ENCODE measurements at regions not wholly inside any gene's neighbourhood (a gene's known extent, or its start where the extent isn't known, plus 50 kb on each side); places are given as distances from the start of the nearest gene placed in this dataset.

DNA sequence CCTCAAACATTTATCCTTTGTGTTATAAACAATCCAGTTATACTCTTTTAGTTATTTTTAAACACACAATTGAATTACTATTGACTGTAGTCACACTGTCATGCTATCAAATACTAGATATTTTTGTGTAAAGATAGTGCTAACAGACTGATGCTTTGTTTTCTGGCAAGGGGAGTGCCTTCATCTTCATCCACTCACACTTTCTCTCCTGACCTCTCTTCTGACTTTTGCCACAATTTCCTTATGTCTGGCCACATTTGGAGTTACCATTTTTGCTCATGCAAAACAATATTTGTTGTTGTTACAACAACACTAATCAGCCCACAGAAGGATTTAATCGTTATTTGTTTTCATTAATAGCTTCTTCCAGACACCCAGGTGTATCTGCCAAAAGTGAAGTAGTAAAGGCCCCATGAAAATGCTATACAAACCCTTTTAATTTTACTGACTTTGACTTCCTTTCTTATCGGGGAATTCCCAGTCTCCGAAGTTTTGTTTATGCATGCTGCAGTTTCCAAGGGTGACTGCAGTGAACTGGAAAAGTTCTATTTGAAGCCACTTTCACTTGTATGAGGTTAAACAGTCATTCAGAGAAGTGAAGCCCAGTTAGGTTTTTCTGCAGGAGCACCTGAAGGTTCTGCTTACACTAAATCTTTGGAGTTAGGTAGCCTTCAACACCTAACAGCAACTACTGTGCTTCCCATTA is 66.1 kb upstream of the FRY start:
- no peak for TF ChIP-seq EZH2 (IDR thresholded peaks at IDR 0.05; ENCODE audit: low read depth)
- TF ChIP-seq, protein P1, sequence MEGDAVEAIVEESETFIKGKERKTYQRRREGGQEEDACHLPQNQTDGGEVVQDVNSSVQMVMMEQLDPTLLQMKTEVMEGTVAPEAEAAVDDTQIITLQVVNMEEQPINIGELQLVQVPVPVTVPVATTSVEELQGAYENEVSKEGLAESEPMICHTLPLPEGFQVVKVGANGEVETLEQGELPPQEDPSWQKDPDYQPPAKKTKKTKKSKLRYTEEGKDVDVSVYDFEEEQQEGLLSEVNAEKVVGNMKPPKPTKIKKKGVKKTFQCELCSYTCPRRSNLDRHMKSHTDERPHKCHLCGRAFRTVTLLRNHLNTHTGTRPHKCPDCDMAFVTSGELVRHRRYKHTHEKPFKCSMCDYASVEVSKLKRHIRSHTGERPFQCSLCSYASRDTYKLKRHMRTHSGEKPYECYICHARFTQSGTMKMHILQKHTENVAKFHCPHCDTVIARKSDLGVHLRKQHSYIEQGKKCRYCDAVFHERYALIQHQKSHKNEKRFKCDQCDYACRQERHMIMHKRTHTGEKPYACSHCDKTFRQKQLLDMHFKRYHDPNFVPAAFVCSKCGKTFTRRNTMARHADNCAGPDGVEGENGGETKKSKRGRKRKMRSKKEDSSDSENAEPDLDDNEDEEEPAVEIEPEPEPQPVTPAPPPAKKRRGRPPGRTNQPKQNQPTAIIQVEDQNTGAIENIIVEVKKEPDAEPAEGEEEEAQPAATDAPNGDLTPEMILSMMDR (conservative IDR thresholded peaks at IDR 0.05): no peak
- intact Hi-C loops (cut with micrococcal nuclease; ENCODE audit: unreplicated experiment): no loop called here
- Histone ChIP-seq H3K4me2 (peak overlapping the region; percentile 37), H2AFZ (0 out of 2 replicates have a peak overlapping the region, but pooled peaks have one; percentile 29), H3K27ac (no peak overlapping the region), H3K9me2 (ENCODE audit: insufficient read depth) (no peaks in the 10 kb centered on the region), H3K4me3 (no peak overlapping the region), H3K27me3 (ENCODE audit: insufficient read depth, low read depth) (no peaks in the 10 kb centered on the region), H4K20me1 (ENCODE audit: insufficient read depth) (no peaks in the 10 kb centered on the region), H3K36me3 (ENCODE audit: low read depth) (no peaks in the 10 kb centered on the region), H3F3A (ENCODE audit: insufficient read depth, low read depth) (no peaks in the 10 kb centered on the region), H3K9me3 (ENCODE audit: insufficient read depth, low read depth) (no peaks in the 10 kb centered on the region), H3K79me2 (ENCODE audit: low read depth) (no peaks in the 10 kb centered on the region), H3K4me1 (replicated peaks; ENCODE audit: insufficient read depth) (0 out of 2 replicates have a peak, but pooled peaks cover 5% of the 10 kb centered on the region)
- BruUV-seq (replicated peaks): no TSS peak
- ChIA-PET CTCF (no interaction called here), POLR2A (ENCODE audit: unreplicated experiment) (no interaction called here)
- DNase-seq: peak in 1 of 2 experiments; percentile 52

DNA sequence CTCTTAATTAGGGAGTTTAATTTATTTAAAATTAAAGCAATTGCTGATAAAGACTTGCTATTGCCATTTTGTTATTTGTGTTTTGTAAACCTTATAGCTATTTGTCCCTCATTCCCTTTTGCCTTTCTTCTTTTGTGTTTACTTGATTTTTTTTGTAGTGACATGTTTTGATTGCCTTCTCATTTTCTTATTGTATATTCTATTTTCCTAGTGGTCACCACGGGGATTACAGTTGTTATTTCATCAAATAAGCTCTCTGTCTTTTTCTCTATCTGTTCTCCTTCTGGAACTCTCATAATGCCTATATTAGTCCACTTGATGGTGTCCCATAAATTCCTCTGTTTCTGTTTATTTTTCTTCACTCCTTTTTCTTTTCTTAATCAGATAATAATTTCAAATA is 64.4 kb upstream of the FRY start:
- Histone ChIP-seq H4K20me1 (ENCODE audit: insufficient read depth) (no peaks in the 10 kb centered on the region), H3K36me3 (ENCODE audit: low read depth) (no peaks in the 10 kb centered on the region), H2AFZ (no peak overlapping the region), H3F3A (ENCODE audit: insufficient read depth, low read depth) (no peaks in the 10 kb centered on the region), H3K79me2 (ENCODE audit: low read depth) (no peaks in the 10 kb centered on the region), H3K9me2 (ENCODE audit: insufficient read depth) (no peaks in the 10 kb centered on the region), H3K4me2 (no peak overlapping the region), H3K9me3 (ENCODE audit: insufficient read depth, low read depth) (no peaks in the 10 kb centered on the region), H3K27me3 (ENCODE audit: insufficient read depth, low read depth) (no peaks in the 10 kb centered on the region), H3K4me3 (no peak overlapping the region), H3K27ac (no peak overlapping the region), H3K4me1 (replicated peaks; ENCODE audit: insufficient read depth) (0 out of 2 replicates have a peak, but pooled peaks cover 5% of the 10 kb centered on the region)
- BruUV-seq (replicated peaks): no TSS peak
- intact Hi-C loops (cut with micrococcal nuclease; ENCODE audit: unreplicated experiment): no loop called here
- ChIA-PET POLR2A (ENCODE audit: unreplicated experiment) (interaction anchor here (0.6 to 0.7 kb wide), 2 partner anchors 36 to 844 kb away, joined by 3 to 6 read pairs; no protein-coding TSS in a partner anchor), CTCF (interaction anchor here (0.6 to 1.1 kb wide), 3 partner anchors 14 to 347 kb away, joined by 3 read pairs; no protein-coding TSS in a partner anchor)
- TF ChIP-seq EZH2 (IDR thresholded peaks at IDR 0.05; ENCODE audit: low read depth): no peak
- TF ChIP-seq, protein P1 (conservative IDR thresholded peaks at IDR 0.05): peak; percentile 62
- no peak for DNase-seq

DNA sequence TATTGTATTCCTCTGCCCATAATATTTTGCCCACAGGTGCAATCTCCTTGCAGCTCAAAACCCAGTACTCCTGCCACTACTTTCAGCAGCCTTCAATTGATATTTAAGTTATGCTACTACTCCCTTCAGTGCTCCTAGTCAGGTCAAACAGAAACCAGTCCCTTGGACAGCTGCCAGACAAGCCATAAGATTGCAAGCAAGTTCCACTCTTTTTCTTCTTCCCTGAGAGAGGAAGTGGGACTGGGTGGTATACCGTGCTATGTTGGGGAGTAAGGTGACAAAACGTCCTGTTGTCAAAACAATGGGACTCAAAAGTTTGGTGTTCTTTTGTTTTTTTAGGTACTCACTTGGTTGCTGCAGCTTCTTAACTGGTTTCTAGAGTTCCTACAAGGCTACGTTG is 63.1 kb upstream of the FRY start:
- peak in 1 of 2 experiments; percentile 32 for DNase-seq
- H3K27ac ChIP-seq: no peak overlapping the region
- no peak overlapping the region for H2AFZ ChIP-seq
- no peak overlapping the region for H3K4me3 ChIP-seq
- H4K20me1 ChIP-seq (ENCODE audit: insufficient read depth): no peaks in the 10 kb centered on the region
- H3K36me3 ChIP-seq (ENCODE audit: low read depth): no peaks in the 10 kb centered on the region
- no peaks in the 10 kb centered on the region for H3K27me3 ChIP-seq (ENCODE audit: insufficient read depth, low read depth)
- CTCF ChIA-PET: no interaction called here
- no peaks in the 10 kb centered on the region for H3K9me3 ChIP-seq (ENCODE audit: insufficient read depth, low read depth)
- POLR2A ChIA-PET (ENCODE audit: unreplicated experiment): no interaction called here
- no peak overlapping the region for H3K4me2 ChIP-seq
- TF ChIP-seq, protein P1 (conservative IDR thresholded peaks at IDR 0.05): no peak
- TF ChIP-seq EZH2 (IDR thresholded peaks at IDR 0.05; ENCODE audit: low read depth): no peak
- 0 out of 2 replicates have a peak, but pooled peaks cover 5% of the 10 kb centered on the region for H3K4me1 ChIP-seq (replicated peaks; ENCODE audit: insufficient read depth)
- no TSS peak for BruUV-seq (replicated peaks)
- no peaks in the 10 kb centered on the region for H3F3A ChIP-seq (ENCODE audit: insufficient read depth, low read depth)
- no peaks in the 10 kb centered on the region for H3K79me2 ChIP-seq (ENCODE audit: low read depth)
- no peaks in the 10 kb centered on the region for H3K9me2 ChIP-seq (ENCODE audit: insufficient read depth)
- intact Hi-C loops (cut with micrococcal nuclease; ENCODE audit: unreplicated experiment): no loop called here

All from PC-9 (cell line).